ENCODE measurements at regions not wholly inside any gene's neighbourhood (a gene's known extent, or its start where the extent isn't known, plus 50 kb on each side); places are given as distances from the start of the nearest gene placed in this dataset.

DNA sequence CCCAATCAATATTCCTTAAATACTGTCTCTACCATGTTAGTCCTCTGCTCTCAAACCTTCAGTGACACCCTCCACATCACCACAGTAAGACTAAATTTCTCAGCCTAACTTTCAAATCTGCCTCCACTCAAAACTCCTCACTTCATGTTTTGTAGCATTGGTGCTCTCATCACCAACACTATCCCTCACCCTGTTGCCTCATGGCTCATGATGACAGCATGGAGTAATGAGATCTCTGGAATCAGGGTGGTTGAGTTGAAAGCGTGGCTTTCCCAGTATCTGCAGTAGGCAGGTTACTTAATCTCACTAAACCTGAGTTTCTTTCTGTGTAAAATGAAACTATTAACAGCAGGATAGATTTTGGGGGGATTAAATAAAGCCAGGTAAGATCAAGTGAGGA, 621.4 kb downstream of the NYAP2 start (continued):
- TF ChIP-seq, protein P1, sequence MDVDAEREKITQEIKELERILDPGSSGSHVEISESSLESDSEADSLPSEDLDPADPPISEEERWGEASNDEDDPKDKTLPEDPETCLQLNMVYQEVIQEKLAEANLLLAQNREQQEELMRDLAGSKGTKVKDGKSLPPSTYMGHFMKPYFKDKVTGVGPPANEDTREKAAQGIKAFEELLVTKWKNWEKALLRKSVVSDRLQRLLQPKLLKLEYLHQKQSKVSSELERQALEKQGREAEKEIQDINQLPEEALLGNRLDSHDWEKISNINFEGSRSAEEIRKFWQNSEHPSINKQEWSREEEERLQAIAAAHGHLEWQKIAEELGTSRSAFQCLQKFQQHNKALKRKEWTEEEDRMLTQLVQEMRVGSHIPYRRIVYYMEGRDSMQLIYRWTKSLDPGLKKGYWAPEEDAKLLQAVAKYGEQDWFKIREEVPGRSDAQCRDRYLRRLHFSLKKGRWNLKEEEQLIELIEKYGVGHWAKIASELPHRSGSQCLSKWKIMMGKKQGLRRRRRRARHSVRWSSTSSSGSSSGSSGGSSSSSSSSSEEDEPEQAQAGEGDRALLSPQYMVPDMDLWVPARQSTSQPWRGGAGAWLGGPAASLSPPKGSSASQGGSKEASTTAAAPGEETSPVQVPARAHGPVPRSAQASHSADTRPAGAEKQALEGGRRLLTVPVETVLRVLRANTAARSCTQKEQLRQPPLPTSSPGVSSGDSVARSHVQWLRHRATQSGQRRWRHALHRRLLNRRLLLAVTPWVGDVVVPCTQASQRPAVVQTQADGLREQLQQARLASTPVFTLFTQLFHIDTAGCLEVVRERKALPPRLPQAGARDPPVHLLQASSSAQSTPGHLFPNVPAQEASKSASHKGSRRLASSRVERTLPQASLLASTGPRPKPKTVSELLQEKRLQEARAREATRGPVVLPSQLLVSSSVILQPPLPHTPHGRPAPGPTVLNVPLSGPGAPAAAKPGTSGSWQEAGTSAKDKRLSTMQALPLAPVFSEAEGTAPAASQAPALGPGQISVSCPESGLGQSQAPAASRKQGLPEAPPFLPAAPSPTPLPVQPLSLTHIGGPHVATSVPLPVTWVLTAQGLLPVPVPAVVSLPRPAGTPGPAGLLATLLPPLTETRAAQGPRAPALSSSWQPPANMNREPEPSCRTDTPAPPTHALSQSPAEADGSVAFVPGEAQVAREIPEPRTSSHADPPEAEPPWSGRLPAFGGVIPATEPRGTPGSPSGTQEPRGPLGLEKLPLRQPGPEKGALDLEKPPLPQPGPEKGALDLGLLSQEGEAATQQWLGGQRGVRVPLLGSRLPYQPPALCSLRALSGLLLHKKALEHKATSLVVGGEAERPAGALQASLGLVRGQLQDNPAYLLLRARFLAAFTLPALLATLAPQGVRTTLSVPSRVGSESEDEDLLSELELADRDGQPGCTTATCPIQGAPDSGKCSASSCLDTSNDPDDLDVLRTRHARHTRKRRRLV (CRISPR knock-in tag; IDR thresholded peaks at IDR 0.05) = no peak
- TF ChIP-seq ZNF781 (CRISPR knock-in tag; IDR thresholded peaks at IDR 0.05; ENCODE audit: borderline replicate concordance, not compliant biosample characterization) (no peak), SPEN (CRISPR knock-in tag; IDR thresholded peaks at IDR 0.05; ENCODE audit: low read depth) (no peak), POLR2G (IDR thresholded peaks at IDR 0.05; ENCODE audit: low read depth, low read length) (no peak), KLF9 (CRISPR knock-in tag; IDR thresholded peaks at IDR 0.05; ENCODE audit: low read depth) (no peak), ZNF678 (CRISPR knock-in tag; IDR thresholded peaks at IDR 0.05) (no peak)
- TF ChIP-seq, protein P2, sequence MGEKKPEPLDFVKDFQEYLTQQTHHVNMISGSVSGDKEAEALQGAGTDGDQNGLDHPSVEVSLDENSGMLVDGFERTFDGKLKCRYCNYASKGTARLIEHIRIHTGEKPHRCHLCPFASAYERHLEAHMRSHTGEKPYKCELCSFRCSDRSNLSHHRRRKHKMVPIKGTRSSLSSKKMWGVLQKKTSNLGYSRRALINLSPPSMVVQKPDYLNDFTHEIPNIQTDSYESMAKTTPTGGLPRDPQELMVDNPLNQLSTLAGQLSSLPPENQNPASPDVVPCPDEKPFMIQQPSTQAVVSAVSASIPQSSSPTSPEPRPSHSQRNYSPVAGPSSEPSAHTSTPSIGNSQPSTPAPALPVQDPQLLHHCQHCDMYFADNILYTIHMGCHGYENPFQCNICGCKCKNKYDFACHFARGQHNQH (CRISPR knock-in tag; IDR thresholded peaks at IDR 0.05) = no peak
- TF ChIP-seq, protein P3, sequence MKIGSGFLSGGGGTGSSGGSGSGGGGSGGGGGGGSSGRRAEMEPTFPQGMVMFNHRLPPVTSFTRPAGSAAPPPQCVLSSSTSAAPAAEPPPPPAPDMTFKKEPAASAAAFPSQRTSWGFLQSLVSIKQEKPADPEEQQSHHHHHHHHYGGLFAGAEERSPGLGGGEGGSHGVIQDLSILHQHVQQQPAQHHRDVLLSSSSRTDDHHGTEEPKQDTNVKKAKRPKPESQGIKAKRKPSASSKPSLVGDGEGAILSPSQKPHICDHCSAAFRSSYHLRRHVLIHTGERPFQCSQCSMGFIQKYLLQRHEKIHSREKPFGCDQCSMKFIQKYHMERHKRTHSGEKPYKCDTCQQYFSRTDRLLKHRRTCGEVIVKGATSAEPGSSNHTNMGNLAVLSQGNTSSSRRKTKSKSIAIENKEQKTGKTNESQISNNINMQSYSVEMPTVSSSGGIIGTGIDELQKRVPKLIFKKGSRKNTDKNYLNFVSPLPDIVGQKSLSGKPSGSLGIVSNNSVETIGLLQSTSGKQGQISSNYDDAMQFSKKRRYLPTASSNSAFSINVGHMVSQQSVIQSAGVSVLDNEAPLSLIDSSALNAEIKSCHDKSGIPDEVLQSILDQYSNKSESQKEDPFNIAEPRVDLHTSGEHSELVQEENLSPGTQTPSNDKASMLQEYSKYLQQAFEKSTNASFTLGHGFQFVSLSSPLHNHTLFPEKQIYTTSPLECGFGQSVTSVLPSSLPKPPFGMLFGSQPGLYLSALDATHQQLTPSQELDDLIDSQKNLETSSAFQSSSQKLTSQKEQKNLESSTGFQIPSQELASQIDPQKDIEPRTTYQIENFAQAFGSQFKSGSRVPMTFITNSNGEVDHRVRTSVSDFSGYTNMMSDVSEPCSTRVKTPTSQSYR (CRISPR knock-in tag; IDR thresholded peaks at IDR 0.05; ENCODE audit: borderline replicate concordance) = no peak
- TF ChIP-seq, protein P4, sequence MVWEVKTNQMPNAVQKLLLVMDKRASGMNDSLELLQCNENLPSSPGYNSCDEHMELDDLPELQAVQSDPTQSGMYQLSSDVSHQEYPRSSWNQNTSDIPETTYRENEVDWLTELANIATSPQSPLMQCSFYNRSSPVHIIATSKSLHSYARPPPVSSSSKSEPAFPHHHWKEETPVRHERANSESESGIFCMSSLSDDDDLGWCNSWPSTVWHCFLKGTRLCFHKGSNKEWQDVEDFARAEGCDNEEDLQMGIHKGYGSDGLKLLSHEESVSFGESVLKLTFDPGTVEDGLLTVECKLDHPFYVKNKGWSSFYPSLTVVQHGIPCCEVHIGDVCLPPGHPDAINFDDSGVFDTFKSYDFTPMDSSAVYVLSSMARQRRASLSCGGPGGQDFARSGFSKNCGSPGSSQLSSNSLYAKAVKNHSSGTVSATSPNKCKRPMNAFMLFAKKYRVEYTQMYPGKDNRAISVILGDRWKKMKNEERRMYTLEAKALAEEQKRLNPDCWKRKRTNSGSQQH (CRISPR knock-in tag; IDR thresholded peaks at IDR 0.05; ENCODE audit: low read depth) = no peak
- TF ChIP-seq, protein P5, sequence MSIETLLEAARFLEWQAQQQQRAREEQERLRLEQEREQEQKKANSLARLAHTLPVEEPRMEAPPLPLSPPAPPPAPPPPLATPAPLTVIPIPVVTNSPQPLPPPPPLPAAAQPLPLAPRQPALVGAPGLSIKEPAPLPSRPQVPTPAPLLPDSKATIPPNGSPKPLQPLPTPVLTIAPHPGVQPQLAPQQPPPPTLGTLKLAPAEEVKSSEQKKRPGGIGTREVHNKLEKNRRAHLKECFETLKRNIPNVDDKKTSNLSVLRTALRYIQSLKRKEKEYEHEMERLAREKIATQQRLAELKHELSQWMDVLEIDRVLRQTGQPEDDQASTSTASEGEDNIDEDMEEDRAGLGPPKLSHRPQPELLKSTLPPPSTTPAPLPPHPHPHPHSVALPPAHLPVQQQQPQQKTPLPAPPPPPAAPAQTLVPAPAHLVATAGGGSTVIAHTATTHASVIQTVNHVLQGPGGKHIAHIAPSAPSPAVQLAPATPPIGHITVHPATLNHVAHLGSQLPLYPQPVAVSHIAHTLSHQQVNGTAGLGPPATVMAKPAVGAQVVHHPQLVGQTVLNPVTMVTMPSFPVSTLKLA (IDR thresholded peaks at IDR 0.05) = no peak
